GM19239 (cell line): ENCODE measurements at regions not wholly inside any gene's neighbourhood (a gene's known extent, or its start where the extent isn't known, plus 50 kb on each side); places are given as distances from the start of the nearest gene placed in this dataset.
A peak's percentile ranks its signal among the peaks of the same experiment; 100 is the strongest.
"Not testable (repeated sequence)": the region's sequence is repeated elsewhere in the genome, so short reads cannot be mapped to it uniquely, and the experiment has no call there.

Source experiments
- DNase-seq: peaks from one replicate; pipeline ENCODE4 v3.0.0; 2011; ENCODE audit warnings: low spot score; ENCODE audit not compliant: insufficient read length
- FAIRE-seq: peaks from 2 replicates; lab custom pipeline; 2011; peaks lifted over from hg19 to GRCh38; lab: Jason Lieb, UNC

- FAIRE-seq (no peak), DNase-seq (no peak)
These were observed 69.6 kb upstream of the ATXN3L start for GRCh38 chrX:13389501-13389900.

DNA sequence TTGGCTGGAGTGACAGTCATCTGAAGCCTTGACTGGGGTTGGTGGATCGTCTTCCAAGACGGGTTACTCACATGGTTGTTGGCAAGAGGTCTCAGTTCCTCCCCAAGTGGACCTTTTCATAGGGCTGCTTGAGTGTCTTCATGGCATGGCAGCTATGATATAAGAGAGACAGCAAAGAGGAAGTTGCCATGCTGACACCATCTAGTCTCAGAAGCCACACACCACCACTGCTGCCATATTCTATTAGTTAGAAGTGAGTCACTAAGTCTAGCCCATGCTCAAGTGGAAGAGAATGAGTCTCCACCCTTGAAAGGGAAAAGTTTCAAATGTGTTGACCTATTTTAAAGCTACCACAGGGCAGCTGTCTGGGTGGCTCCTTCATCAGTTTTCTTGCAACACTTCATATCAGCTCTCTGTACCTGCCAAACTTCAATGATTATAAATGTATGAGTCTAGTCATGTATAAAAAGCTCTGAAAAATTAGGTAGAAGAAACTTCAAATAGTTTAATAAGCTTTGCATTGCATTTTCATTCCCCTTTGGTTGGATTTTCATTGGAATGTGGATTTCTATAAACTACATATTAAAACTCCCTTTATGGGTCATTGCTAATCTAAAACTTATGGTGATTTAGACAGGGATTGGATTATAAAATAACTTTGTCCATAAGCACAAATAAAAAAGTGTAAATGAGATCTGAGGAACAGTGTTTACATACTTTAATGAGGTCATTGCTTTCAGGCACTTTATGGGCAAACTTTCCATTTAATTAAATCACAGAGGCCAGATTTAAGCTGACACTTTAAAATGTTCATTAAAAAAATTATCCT is 68.0 kb upstream of the ATXN3L start:
- DNase-seq (no peak), FAIRE-seq (no peak)

DNA sequence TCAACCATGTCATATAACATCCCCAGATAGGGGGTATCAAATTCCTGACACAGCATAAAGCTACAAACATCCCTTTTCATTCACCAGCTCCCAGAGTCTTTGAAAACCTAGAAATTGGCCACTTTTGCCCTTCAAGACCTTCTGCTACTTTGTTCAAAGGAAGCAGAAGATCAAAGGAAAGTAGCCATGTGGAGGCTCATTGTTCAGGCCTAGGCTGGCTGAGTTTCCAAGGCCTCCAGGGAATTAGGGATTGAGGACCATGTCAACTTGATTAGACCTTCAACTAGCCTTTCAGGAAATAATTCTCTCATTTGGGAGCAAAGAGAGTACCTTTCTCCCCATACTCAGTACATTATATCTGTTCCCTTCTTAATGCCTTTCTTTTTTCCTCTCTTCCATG is 66.8 kb upstream of the ATXN3L start:
- FAIRE-seq (no peak), DNase-seq (no peak)

- DNase-seq (no peak), FAIRE-seq (no peak)
These were observed 66.2 kb upstream of the ATXN3L start for GRCh38 chrX:13386092-13386491.

DNA sequence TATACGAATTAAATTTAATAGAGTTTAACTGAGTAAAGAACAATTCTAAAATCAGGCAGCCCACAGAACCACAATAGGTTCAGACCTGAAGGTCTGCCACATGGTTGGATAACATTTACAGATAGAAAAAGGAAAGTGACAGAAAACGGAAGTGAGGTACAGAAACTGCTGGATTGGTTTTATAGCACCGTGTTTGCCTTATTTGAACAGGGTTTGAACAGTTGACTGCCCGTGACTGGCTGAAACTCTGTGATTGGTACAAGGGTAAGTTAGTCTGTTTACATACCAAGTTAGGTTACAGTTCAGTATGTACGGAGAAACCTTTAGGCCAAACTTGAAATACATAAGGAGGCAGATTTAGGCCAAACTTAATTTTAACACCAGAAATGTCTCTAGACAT is 64.1 kb upstream of the ATXN3L start:
- FAIRE-seq (peak; percentile 99), DNase-seq (no peak)

GRCh38 chrX:13381514-13381913 is 61.7 kb upstream of the ATXN3L start:
- DNase-seq: no peak
- peak; percentile 33 for FAIRE-seq

DNA sequence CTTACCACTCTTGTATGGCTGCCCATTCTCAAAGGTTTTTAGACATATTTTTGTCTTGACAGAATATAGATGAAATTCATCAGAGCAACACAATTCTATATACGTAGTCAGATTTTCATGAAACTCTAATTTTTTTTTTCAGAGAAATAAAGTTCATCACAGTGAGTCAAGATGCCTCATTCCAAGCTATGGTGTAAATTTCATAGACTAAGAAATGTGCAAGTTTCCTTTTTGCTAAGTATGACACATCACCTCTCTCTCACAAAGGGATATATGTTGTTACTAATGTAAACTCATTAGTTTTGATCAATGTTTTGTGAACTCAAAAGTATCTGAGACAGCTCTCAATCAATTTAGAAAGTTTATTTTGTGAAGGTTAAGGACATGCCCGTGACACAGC is 60.4 kb upstream of the ATXN3L start:
- DNase-seq (no peak), FAIRE-seq (no peak)

DNA sequence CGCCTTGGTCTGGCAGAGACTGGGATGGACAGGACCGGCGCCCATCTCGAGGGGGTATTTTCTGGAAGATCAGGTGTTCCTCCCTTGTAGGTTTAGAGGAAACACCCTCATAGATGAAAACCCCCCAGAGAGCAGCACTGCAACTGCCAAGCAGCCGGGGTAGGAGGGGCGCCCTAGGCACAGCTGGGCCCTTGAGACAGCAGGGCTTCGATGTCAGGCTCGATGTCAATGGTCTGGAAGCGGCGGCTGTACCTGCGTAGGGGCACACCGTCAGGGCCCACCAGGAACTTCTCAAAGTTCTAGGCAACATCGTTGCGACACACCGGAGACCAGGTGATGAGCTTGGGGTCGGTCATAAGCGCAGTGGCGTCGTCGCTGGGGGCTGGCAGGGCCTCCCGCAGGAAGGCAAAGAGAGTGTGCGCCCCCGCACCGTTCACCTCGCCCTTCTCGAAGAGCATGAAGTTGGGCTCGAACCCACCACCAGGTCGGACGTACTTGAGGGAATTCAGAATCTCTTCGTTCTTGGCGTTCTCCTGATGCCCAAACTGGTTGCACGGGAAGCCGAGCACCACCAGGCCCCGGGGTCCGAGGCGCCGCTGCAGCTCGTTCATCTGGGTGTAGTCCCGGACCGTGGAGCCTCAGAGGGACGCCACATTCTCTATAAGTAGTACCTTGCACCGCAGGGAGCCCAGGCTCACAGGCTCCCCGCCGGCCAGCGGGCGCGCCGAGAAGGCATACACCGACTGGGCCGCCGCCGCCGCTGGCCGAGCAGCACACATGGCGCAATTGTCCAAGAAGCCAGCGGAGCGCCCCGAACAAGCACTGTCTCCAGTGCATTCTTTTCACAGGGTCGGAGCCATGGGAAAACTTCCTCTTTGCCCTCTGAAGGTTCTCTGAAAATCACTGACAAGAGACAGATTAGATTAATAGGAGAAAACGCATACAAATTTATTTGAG is 59.0 kb upstream of the ATXN3L start:
- DNase-seq: not testable (repeated sequence)
- peak; percentile 94 for FAIRE-seq

DNA sequence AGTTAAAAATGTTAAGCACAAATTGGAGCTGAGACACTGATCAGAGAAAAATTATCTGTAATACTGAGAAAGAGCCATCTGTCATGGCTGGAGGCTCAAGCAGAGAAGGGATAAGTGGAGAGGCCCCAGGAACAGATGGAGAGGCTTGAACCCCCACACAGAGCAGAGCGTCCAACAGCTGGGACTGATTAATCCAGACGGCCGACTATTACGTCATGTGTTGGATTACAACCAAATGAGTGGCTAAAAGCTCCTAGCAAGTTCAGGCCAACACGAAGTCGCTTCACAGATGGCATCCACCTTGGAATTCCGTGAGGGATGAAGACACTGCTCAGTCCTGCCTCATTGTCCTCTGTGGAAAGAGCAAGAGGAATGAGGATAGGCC is 57.7 kb upstream of the ATXN3L start:
- FAIRE-seq: no peak
- DNase-seq: no peak

DNA sequence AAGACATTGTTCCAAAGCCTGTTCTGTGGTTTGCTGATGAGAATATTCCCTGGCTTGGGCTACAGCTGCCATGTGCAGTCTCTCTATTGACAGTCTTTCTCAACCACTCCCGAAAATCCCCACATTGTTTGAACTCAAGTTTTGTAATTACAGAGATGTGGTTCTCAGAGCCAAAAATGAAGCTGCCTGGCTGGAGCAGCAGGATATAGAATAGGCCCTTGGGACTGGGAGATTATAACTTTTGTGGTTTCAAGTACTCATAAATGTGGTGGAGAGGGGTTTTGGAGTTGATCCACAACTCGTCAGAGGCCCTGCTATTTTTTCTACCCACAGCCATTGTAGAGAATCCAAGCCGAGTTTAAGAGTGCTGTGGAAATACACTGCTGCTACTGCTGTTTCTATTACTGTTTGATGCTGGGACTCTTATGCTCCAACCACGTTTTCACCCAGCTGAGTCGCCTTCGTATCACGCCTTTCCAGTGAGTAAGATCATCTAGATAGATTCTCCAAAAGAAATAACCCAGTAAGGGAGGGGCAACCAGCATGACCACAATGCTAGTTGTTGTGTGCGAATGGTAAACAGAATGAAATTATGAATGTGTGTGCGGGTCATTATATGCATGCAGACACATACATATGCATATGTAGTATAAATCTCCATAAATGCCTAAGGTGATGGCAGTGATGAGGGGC is 57.1 kb upstream of the ATXN3L start:
- DNase-seq: no peak

DNA sequence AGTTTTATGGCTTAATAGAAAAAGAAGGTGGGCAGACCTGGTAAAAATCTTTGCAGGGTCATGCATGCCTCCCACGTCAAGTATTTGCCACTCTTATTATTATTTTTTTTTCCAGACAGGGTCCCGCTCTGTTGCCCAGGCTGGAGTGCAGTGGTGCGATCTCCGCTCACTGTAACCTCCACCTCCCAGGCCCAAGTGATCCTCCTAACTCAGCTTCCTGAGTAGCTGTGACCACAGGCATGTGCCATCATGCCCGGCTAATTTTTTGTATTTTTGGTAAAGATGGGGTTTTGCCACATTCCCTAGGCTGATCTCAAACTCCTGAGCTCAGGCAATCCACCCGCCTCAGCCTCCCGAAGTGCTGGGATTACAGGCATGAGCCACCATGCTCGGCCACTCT is 55.7 kb upstream of the ATXN3L start:
- not testable (repeated sequence) for FAIRE-seq, DNase-seq

More for the DNA sequence above, 57.1 kb upstream of the ATXN3L start:
- no peak for FAIRE-seq

DNA sequence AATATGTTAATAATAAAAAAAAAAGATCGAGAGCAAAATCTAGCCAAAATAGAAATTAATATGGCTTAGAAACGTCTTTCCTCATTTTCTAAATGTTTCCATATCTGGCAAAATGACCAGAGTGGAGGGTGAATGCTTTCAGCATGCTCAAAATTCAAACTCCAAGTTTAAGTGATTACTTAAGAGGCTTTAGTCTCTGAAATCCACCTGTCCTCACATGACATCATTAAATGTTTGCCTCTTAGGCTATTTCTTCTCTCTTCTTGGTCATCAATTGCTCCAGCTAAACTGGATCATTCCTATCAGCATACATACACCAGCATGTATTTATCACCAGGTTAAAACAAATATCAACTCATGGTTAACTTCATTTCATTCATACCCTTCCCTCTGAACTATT is 54.5 kb upstream of the ATXN3L start:
- DNase-seq: no peak
- FAIRE-seq: no peak

DNA sequence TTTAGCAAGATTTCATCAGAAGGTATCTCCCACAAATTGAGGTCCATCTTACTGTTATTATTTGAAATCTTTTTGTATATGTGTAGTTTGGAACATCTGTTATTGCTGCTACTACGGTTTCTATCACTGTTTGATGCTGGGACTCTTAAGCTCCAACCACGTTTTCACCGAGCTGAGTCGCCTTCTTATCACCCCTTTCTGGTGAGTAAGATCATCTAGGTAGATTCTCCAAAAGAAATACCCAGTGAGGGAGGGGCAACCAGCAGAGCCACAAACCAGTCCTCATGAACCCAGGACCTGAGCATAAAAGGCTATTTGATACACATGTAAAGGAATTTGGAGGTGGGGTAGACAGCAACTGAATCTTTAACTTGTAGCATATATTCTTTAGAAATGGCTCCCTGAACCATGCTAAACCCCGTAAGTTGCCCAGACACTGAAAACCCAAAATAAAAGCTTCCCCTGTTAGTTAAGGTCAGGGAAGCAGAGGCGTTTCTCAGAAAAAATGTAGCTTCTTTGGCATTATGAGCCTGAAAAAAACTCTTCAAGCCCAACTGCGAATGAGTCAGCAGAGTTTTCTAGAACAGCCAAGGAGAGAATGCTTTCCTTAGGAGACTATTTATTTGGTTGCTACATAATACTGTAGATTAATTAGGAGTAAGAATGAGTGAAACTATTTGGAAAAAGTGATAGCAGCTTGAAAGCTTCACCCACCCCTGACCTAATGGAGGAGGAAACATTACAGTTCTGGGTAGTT is 53.8 kb upstream of the ATXN3L start:
- FAIRE-seq (no peak), DNase-seq (no peak)

DNA sequence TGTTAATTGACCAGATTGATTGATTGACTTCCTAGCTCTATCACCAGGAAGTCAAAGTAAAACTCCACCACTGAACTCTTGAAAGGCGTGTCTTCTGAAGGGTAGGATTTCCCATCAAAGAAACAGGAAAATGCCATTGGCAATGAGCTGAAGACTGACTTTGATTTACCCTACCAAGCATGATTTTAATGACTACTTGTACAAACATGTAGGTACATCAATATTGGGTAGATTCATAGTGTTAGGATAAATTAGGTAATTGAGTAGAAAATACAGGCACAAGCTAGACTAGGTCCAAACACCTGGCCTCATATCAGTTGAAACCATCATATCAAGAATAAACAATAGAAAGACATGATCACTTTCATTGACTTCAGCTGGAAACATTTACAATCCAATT is 53.2 kb upstream of the ATXN3L start:
- FAIRE-seq: peak; percentile 31
- DNase-seq: no peak

GRCh38 chrX:13372203-13372980 is 52.5 kb upstream of the ATXN3L start:
- DNase-seq: no peak
- FAIRE-seq: no peak

GRCh38 chrX:13371186-13371585 is 51.3 kb upstream of the ATXN3L start:
- FAIRE-seq: no peak

DNA sequence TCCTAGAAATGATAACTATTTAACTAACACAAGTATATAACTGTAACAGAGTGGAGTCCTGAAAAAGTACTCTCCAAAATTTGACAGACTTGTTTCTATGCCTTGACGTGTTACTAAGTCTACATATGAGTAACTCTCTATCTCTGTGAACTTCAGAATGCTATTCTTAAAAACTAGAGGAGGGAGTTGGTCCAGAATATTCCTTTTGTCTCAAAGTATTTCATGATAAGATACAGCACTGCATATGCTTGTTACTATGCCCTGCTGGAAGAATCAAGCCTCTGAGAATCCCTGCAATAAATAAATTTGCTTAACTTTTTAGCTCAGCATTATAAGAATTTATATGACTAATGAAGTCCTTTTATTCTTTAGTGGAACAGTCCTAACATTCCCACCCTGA is 50.9 kb upstream of the ATXN3L start:
- no peak for DNase-seq
- no peak for FAIRE-seq

More at GRCh38 chrX:13371186-13371585, 51.3 kb upstream of the ATXN3L start:
- DNase-seq: no peak
